ENCODE measurements at regions not wholly inside any gene's neighbourhood (a gene's known extent, or its start where the extent isn't known, plus 50 kb on each side); places are given as distances from the start of the nearest gene placed in this dataset.

GRCh38 chr1:67590329-67590728 is 94.7 kb upstream of the GADD45A start:
- H3K4me3 ChIP-seq (ENCODE audit: low read depth, low read length) = no peak overlapping the region
- TF ChIP-seq CTCF (IDR thresholded peaks at IDR 0.05; ENCODE audit: insufficient read depth, low read length) = no peak
- peak; percentile 63 for DNase-seq (ENCODE audit: low read depth)

GRCh38 chr1:67594764-67595163 is 90.2 kb upstream of the GADD45A start:
- no peak for DNase-seq (ENCODE audit: low read depth)
- TF ChIP-seq CTCF (IDR thresholded peaks at IDR 0.05; ENCODE audit: insufficient read depth, low read length) = no peak
- H3K4me3 ChIP-seq (ENCODE audit: low read depth, low read length) = no peak overlapping the region

- DNase-seq (ENCODE audit: low read depth) = no peak
- no peak overlapping the region for H3K4me3 ChIP-seq (ENCODE audit: low read depth, low read length)
- TF ChIP-seq CTCF (IDR thresholded peaks at IDR 0.05; ENCODE audit: insufficient read depth, low read length) = no peak
Observed at GRCh38 chr1:67596674-67597073, 88.3 kb upstream of the GADD45A start.

- DNase-seq (ENCODE audit: low read depth) = no peak
- no peak for TF ChIP-seq CTCF (IDR thresholded peaks at IDR 0.05; ENCODE audit: insufficient read depth, low read length)
- H3K4me3 ChIP-seq (ENCODE audit: low read depth, low read length) = no peak overlapping the region
Observed at GRCh38 chr1:67597336-67597735, 87.7 kb upstream of the GADD45A start.

- peak; percentile 28 for DNase-seq (ENCODE audit: low read depth)
- TF ChIP-seq CTCF (IDR thresholded peaks at IDR 0.05; ENCODE audit: insufficient read depth, low read length) = no peak
Observed at GRCh38 chr1:67599085-67599484, 85.9 kb upstream of the GADD45A start.

GRCh38 chr1:67601539-67601938 is 83.5 kb upstream of the GADD45A start:
- no peak overlapping the region for H3K4me3 ChIP-seq (ENCODE audit: low read depth, low read length)
- no peak for TF ChIP-seq CTCF (IDR thresholded peaks at IDR 0.05; ENCODE audit: insufficient read depth, low read length)

More at GRCh38 chr1:67599085-67599484, 85.9 kb upstream of the GADD45A start:
- H3K4me3 ChIP-seq (ENCODE audit: low read depth, low read length) = no peak overlapping the region

GRCh38 chr1:67601955-67602354 is 83.0 kb upstream of the GADD45A start:
- no peak for TF ChIP-seq CTCF (IDR thresholded peaks at IDR 0.05; ENCODE audit: insufficient read depth, low read length)
- no peak for DNase-seq (ENCODE audit: low read depth)
- no peak overlapping the region for H3K4me3 ChIP-seq (ENCODE audit: low read depth, low read length)

More at GRCh38 chr1:67601539-67601938, 83.5 kb upstream of the GADD45A start:
- no peak for DNase-seq (ENCODE audit: low read depth)
